HepG2 (cell line): ENCODE measurements at regions not wholly inside any gene's neighbourhood (a gene's known extent, or its start where the extent isn't known, plus 50 kb on each side); places are given as distances from the start of the nearest gene placed in this dataset.
"Not testable (repeated sequence)": the region's sequence is repeated elsewhere in the genome, so short reads cannot be mapped to it uniquely, and the experiment has no call there.

Experiments
- ATAC-seq: fragments of 200-7000 bp; cut with Tn5 transposase; 3 replicates; pipeline ENCODE4 v1.9.1; 2020; ENCODE audit warnings: mild to moderate bottlenecking, moderate library complexity
- BruUV-seq: library from RNA; stranded (reverse); fragments of 400-500 nt; replicated peaks from 2 replicates; lab custom pipeline; 2021; lab: Mats Ljungman, UMichigan
- CTCF ChIA-PET: fragments of 300-600 bp; formaldehyde crosslinking; extraction: SDS; loops from one replicate; lab custom pipeline; 2021; ENCODE audit warnings: low total read pairs, inconsistent platforms, low intra/inter-chr PET ratio; lab: Yijun Ruan, JAX
- POLR2A ChIA-PET: fragments of 350-600 bp; sonication (Branson Sonifier 250); formaldehyde crosslinking; loops from one replicate; lab custom pipeline; 2020; ENCODE audit warnings: antibody characterized with exemption, inconsistent platforms; lab: Yijun Ruan, JAX
- DNase-seq: peaks from one replicate; pipeline ENCODE4 v3.0.0-alpha.2; 2015; ENCODE audit warnings: low spot score
- FAIRE-seq: peaks from 3 replicates; lab custom pipeline; 2011; peaks lifted over from hg19 to GRCh38; lab: Jason Lieb, UNC
- H2AFZ ChIP-seq: one replicate; pipeline ENCODE4 v1.6.1; 2011; ENCODE audit warnings: low read length, inconsistent platforms
- H3K27ac ChIP-seq: fragments of 300-600 bp; 3 replicates; pipeline ENCODE4 v1.8.0; 2011; ENCODE audit warnings: mixed run types, mild to moderate bottlenecking, mixed read lengths, low read length, inconsistent platforms; ENCODE audit not compliant: insufficient read depth; ENCODE audit errors: extremely low read length
- H3K27me3 ChIP-seq, 2 experiments: fragments of 200-600 bp in 1 of 2; 2 replicates in 1 of 2; 3 replicates in 1 of 2; pipeline versions ENCODE4 v1.6.0 to v1.8.0; 2011; ENCODE audit warnings: low read length in 2 of 2, mild to moderate bottlenecking in 2 of 2, moderate library complexity in 2 of 2, inconsistent platforms in 1 of 2; ENCODE audit not compliant: insufficient read depth in 2 of 2, control insufficient read depth in 1 of 2
- H3K36me3 ChIP-seq, 2 experiments: fragments of 200-600 bp in 1 of 2; replicated peaks in 1 of 2; 2 replicates in 1 of 2; 3 replicates in 1 of 2; pipeline versions ENCODE4 v1.5.1 to v1.8.0; 2011; ENCODE audit warnings: low read length in 2 of 2, inconsistent platforms in 1 of 2; ENCODE audit not compliant: insufficient read depth in 2 of 2, control insufficient read depth in 1 of 2
- H3K4me1 ChIP-seq: 2 replicates; pipeline ENCODE4 v1.5.1; 2012; ENCODE audit warnings: low read length, inconsistent platforms; ENCODE audit not compliant: insufficient read depth
- H3K4me2 ChIP-seq: 2 replicates; pipeline ENCODE4 v1.6.0; 2011; ENCODE audit warnings: low read depth, low read length, inconsistent platforms
- H3K4me3 ChIP-seq, 3 experiments: fragments of 200-600 bp in 1 of 3; sonication (generic), shearing (Covaris generic) in 1 of 3; replicated peaks in 1 of 3; 2 replicates each; pipeline ENCODE4 v1.5.1; 2011 to 2016; ENCODE audit warnings: low read length in 3 of 3, inconsistent platforms in 2 of 3, low read depth in 2 of 3, mild to moderate bottlenecking in 2 of 3, control low read depth in 1 of 3, mixed read lengths in 1 of 3; ENCODE audit not compliant: insufficient read depth in 1 of 3
- H3K79me2 ChIP-seq: one replicate; pipeline ENCODE4 v1.6.1; 2011; ENCODE audit warnings: low read length, inconsistent platforms; ENCODE audit not compliant: insufficient read depth
- H3K9ac ChIP-seq: 2 replicates; pipeline ENCODE4 v1.6.0; 2011; ENCODE audit warnings: mild to moderate bottlenecking, low read depth, low read length, inconsistent platforms; ENCODE audit not compliant: insufficient read depth
- H3K9me3 ChIP-seq: 2 replicates; pipeline ENCODE4 v1.5.1; 2012; ENCODE audit warnings: mild to moderate bottlenecking, low read length
- H4K20me1 ChIP-seq: 2 replicates; pipeline ENCODE4 v1.6.0; 2011; ENCODE audit warnings: inconsistent platforms, mild to moderate bottlenecking, low read length, moderate library complexity; ENCODE audit not compliant: insufficient read depth
- ATF7 ChIP-seq, 2 experiments: fragments of 450-650 bp in 1 of 2; sonication (generic) in 1 of 2; formaldehyde crosslinking in 1 of 2; IDR thresholded peaks; 2 replicates each; pipeline versions ENCODE4 v1.4.0 to v1.6.1; 2016 to 2020; ENCODE audit warnings: antibody characterized with exemption in 1 of 2, mild to moderate bottlenecking in 1 of 2, missing genetic modification reagents in 1 of 2
- CREB1 ChIP-seq, 2 experiments: fragments of 450-650 bp in 1 of 2; IDR thresholded peaks; 2 replicates each; pipeline ENCODE4 v1.6.1; 2016 to 2017; ENCODE audit warnings: control low read depth in 1 of 2, mild to moderate bottlenecking in 1 of 2, missing compliant biosample characterization in 1 of 2, missing genetic modification characterization in 1 of 2
- HCFC1 ChIP-seq: fragments of 150-350 bp; IDR thresholded peaks from 2 replicates; pipeline ENCODE4 v1.6.1; 2014; ENCODE audit warnings: low read depth, low read length
- HMGA1 ChIP-seq: sonication (generic); formaldehyde crosslinking; conservative IDR thresholded peaks from 2 replicates; pipeline ENCODE4 v1.4.0; 2020; ENCODE audit warnings: missing genetic modification reagents
- JDP2 ChIP-seq: sonication (generic); formaldehyde crosslinking; IDR thresholded peaks from 2 replicates; pipeline ENCODE4 v1.8.1; 2022; ENCODE audit warnings: missing genetic modification reagents, borderline replicate concordance
- NONO ChIP-seq, 2 experiments: fragments of 450-650 bp in 1 of 2; sonication (generic) in 1 of 2; formaldehyde crosslinking in 1 of 2; IDR thresholded peaks in 1 of 2; conservative IDR thresholded peaks in 1 of 2; 2 replicates each; pipeline versions ENCODE4 v1.6.1 to v1.8.0; 2017 to 2022; ENCODE audit warnings: mild to moderate bottlenecking in 1 of 2, missing genetic modification reagents in 1 of 2, moderate library complexity in 1 of 2
- PLRG1 ChIP-seq: fragments of 450-650 bp; conservative IDR thresholded peaks from 2 replicates; pipeline ENCODE4 v1.6.1; 2016
- SOX13 ChIP-seq, 3 experiments: fragments of 450-650 bp in 1 of 3; sonication (generic) in 1 of 3; formaldehyde crosslinking in 1 of 3; IDR thresholded peaks in 2 of 3; conservative IDR thresholded peaks in 1 of 3; 2 replicates each; pipeline versions ENCODE4 v1.5.0 to v1.6.1; 2016 to 2020; ENCODE audit warnings: antibody characterized with exemption in 1 of 3, mild to moderate bottlenecking in 1 of 3, missing compliant biosample characterization in 1 of 3, missing genetic modification reagents in 1 of 3, moderate library complexity in 1 of 3
- TARDBP ChIP-seq: sonication (generic); formaldehyde crosslinking; IDR thresholded peaks from 2 replicates; pipeline ENCODE4 v1.8.0; 2022; ENCODE audit warnings: mild to moderate bottlenecking, missing genetic modification reagents
- WGBS: methylation state at CpG from one replicate; pipeline ENCODE4 v1.1.6; 2017; ENCODE audit warnings: low lambda C conversion rate; 5-methylcytosine and 5-hydroxymethylcytosine counted together
- in situ Hi-C: cut with HindIII; loops from 2 replicates; pipeline ENCODE4 v1.10.0; 2017; ENCODE audit warnings: low pct_unique_long_range_greater_than_20kb; ENCODE audit not compliant: extremely low pct_ligation_motif_present
- intact Hi-C: fragments of 100-400 bp; cut with micrococcal nuclease; formaldehyde crosslinking; loops from one replicate; pipeline ENCODE4 v1.10.0; 2022; ENCODE audit not compliant: unreplicated experiment
- TF ChIP-seq, protein P1 (sequence below): sonication (generic); formaldehyde crosslinking; IDR thresholded peaks from 2 replicates; pipeline ENCODE4 v1.8.1; 2022; ENCODE audit warnings: low read depth, mild to moderate bottlenecking, missing genetic modification reagents
- TF ChIP-seq, protein P2 (sequence below): sonication (generic); formaldehyde crosslinking; conservative IDR thresholded peaks from 2 replicates; pipeline ENCODE4 v1.8.1; 2023; ENCODE audit warnings: missing genetic modification reagents

DNA sequence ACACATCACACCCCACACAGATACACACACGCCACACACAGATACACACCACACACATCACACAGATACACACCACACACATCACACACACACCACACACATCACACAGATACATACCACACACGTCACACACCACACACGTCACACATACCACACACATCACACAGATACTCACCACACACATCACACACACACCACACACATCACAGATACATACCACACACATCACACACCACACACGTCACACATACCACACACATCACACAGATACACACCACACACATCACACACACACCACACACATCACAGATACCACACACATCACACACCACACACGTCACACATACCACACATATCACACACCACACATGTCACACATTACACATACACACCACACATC, 159.3 kb downstream of the NDUFA10 start:
- H3K9ac ChIP-seq; H2AFZ ChIP-seq; DNase-seq; intact Hi-C loops; H3K36me3 ChIP-seq; in situ Hi-C loops; H4K20me1 ChIP-seq; H3K27me3 ChIP-seq; H3K4me2 ChIP-seq; ATAC-seq; H3K79me2 ChIP-seq; CTCF ChIA-PET; H3K4me3 ChIP-seq; H3K27ac ChIP-seq; H3K4me1 ChIP-seq; FAIRE-seq; BruUV-seq; POLR2A ChIA-PET; TF ChIP-seq CREB1 (CRISPR knock-in tag; IDR thresholded peaks at IDR 0.05); ATF7 (CRISPR knock-in tag; IDR thresholded peaks at IDR 0.05); NONO (CRISPR knock-in tag; conservative IDR thresholded peaks at IDR 0.05): not testable (repeated sequence)
- peaks cover 27% of the 10 kb centered on the region for H3K9me3 ChIP-seq
- TF ChIP-seq HCFC1 (0 out of 2 replicates have a peak, but pooled peaks have one; percentile 0), CREB1 (IDR thresholded peaks at IDR 0.05) (peak; percentile 86), ATF7 (IDR thresholded peaks at IDR 0.05) (0 out of 2 replicates have a peak, but pooled peaks have one; percentile 1), PLRG1 (0 out of 2 replicates have a peak, but pooled peaks have one; percentile 1), NONO (IDR thresholded peaks at IDR 0.05) (0 out of 2 replicates have a peak, but pooled peaks have one; percentile 56)
- 59% methylated on average over 5 of the region's 5 CpGs for WGBS

DNA sequence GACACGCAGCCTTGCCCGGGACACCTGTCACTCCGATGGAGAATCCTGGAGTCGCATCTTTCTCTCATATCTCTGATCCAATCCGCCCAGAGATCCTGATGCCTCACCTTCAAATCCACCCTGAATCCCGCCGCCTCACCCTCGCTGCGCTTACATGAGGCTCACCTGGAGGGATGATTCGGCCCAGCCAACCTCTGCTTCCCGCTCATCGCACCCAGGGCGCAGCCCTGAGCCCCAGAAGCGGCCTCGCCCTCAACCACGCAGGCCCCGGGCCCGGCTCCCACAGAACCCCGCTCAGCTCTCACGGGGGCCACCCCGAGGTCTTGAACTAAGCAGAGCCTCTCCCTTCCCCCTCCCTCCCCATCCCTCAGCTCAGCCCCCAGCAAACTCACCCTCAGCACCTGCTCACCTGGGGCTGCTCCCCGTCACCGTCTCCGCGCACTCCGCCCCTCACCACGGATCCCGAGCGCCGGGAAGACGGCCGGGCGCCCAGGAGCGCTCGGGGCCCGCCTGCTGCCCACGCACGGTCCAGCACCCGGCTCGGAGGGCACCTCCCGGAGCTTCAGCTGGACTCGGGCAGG, 160.0 kb downstream of the NDUFA10 start:
- Histone ChIP-seq H3K9ac (no peak overlapping the region), H3K79me2 (no peaks in the 10 kb centered on the region)
- FAIRE-seq, result no peak
- TF ChIP-seq JDP2 (CRISPR knock-in tag) (no peak), TARDBP (CRISPR knock-in tag) (no peak), HMGA1 (CRISPR knock-in tag) (no peak), SOX13 (IDR thresholded peaks at IDR 0.05) (no peak), SOX13 (CRISPR knock-in tag; conservative IDR thresholded peaks at IDR 0.05 in 1 of 2, IDR thresholded peaks at IDR 0.05 in 1 of 2) (no peak)
- TF ChIP-seq, protein P1, sequence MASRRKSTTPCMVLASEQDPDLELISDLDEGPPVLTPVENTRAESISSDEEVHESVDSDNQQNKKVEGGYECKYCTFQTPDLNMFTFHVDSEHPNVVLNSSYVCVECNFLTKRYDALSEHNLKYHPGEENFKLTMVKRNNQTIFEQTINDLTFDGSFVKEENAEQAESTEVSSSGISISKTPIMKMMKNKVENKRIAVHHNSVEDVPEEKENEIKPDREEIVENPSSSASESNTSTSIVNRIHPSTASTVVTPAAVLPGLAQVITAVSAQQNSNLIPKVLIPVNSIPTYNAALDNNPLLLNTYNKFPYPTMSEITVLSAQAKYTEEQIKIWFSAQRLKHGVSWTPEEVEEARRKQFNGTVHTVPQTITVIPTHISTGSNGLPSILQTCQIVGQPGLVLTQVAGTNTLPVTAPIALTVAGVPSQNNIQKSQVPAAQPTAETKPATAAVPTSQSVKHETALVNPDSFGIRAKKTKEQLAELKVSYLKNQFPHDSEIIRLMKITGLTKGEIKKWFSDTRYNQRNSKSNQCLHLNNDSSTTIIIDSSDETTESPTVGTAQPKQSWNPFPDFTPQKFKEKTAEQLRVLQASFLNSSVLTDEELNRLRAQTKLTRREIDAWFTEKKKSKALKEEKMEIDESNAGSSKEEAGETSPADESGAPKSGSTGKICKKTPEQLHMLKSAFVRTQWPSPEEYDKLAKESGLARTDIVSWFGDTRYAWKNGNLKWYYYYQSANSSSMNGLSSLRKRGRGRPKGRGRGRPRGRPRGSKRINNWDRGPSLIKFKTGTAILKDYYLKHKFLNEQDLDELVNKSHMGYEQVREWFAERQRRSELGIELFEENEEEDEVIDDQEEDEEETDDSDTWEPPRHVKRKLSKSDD, result no peak
- TF ChIP-seq, protein P2, sequence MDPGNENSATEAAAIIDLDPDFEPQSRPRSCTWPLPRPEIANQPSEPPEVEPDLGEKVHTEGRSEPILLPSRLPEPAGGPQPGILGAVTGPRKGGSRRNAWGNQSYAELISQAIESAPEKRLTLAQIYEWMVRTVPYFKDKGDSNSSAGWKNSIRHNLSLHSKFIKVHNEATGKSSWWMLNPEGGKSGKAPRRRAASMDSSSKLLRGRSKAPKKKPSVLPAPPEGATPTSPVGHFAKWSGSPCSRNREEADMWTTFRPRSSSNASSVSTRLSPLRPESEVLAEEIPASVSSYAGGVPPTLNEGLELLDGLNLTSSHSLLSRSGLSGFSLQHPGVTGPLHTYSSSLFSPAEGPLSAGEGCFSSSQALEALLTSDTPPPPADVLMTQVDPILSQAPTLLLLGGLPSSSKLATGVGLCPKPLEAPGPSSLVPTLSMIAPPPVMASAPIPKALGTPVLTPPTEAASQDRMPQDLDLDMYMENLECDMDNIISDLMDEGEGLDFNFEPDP (CRISPR knock-in tag), result no peak

More for the DNA sequence above, 160.0 kb downstream of the NDUFA10 start:
- in situ Hi-C loops (no loop called here), intact Hi-C loops (no loop called here)
- Histone ChIP-seq H3K4me2 (no peak overlapping the region), H3K9me3 (peaks cover 27% of the 10 kb centered on the region), H3K4me3 (no peak overlapping the region), H3K27me3 (no peaks in the 10 kb centered on the region; a peak in 2 of 5 replicates), H3K36me3 (no peaks in the 10 kb centered on the region), H2AFZ (no peak overlapping the region), H4K20me1 (no peaks in the 10 kb centered on the region), H3K27ac (no peak overlapping the region), H3K4me1 (no peaks in the 10 kb centered on the region)
- no TSS peak for BruUV-seq
- DNase-seq (no peak), ATAC-seq (peak; percentile 41)
- POLR2A ChIA-PET, result no interaction called here
- WGBS, result 74% methylated on average over 42 of the region's 42 CpGs
- CTCF ChIA-PET, result no interaction called here
